22Rv1 (cell line): ENCODE measurements at regions not wholly inside any gene's neighbourhood (a gene's known extent, or its start where the extent isn't known, plus 50 kb on each side); places are given as distances from the start of the nearest gene placed in this dataset.

Experiments used
- CTCF ChIP-seq: fragments of 450-650 bp; IDR thresholded peaks from 2 replicates; pipeline ENCODE4 v1.5.1; 2017; ENCODE audit warnings: mild to moderate bottlenecking
- ZFX ChIP-seq: fragments of 450-650 bp; IDR thresholded peaks from 2 replicates; pipeline ENCODE4 v1.6.1; 2017; ENCODE audit warnings: antibody characterized with exemption, borderline replicate concordance

- no peak for TF ChIP-seq CTCF
- no peak for TF ChIP-seq ZFX
Observed at GRCh38 chr19:30762651-30763050, 390.5 kb downstream of the ZNF536 start.
